Neural progenitor cell (in vitro differentiated cells): ENCODE measurements at regions not wholly inside any gene's neighbourhood (a gene's known extent, or its start where the extent isn't known, plus 50 kb on each side); places are given as distances from the start of the nearest gene placed in this dataset.

Experiments used
- DNase-seq: peaks from one replicate; pipeline ENCODE4 v3.0.0-alpha.2; 2016; ENCODE audit warnings: low spot score
- H2AFZ ChIP-seq: fragments of 200-600 bp; sonication (generic); replicated peaks from 2 replicates; pipeline ENCODE4 v1.6.1; 2016; ENCODE audit warnings: antibody characterized with exemption
- H3F3A ChIP-seq: fragments of 200-600 bp; sonication (generic); 2 replicates; pipeline ENCODE4 v1.6.1; 2016; ENCODE audit warnings: antibody characterized with exemption, low read depth
- H3K27ac ChIP-seq: fragments of 200-600 bp; sonication (generic); 2 replicates; pipeline ENCODE4 v1.5.1; 2016; ENCODE audit warnings: mild to moderate bottlenecking
- H3K27me3 ChIP-seq: fragments of 200-600 bp; sonication (generic); 2 replicates; pipeline ENCODE4 v1.6.1; 2016; ENCODE audit warnings: mild to moderate bottlenecking, moderate library complexity
- H3K36me3 ChIP-seq: fragments of 200-600 bp; sonication (generic); 2 replicates; pipeline ENCODE4 v1.5.1; 2016
- H3K4me1 ChIP-seq: fragments of 200-600 bp; sonication (generic); 2 replicates; pipeline ENCODE4 v1.6.1; 2016; ENCODE audit warnings: mixed run types
- H3K4me2 ChIP-seq: fragments of 200-600 bp; sonication (generic); 2 replicates; pipeline ENCODE4 v1.6.1; 2016
- H3K4me3 ChIP-seq: fragments of 200-600 bp; sonication (generic); 2 replicates; pipeline ENCODE4 v1.5.1; 2016
- H3K79me2 ChIP-seq: fragments of 200-600 bp; sonication (generic); 2 replicates; pipeline ENCODE4 v1.6.1; 2016; ENCODE audit warnings: low read depth
- H3K9ac ChIP-seq: fragments of 200-600 bp; sonication (generic); 2 replicates; pipeline ENCODE4 v1.6.1; 2016
- H3K9me3 ChIP-seq: fragments of 200-600 bp; sonication (generic); 2 replicates; pipeline ENCODE4 v1.5.1; 2016; ENCODE audit warnings: low read depth
- H4K20me1 ChIP-seq: fragments of 200-600 bp; sonication (generic); 2 replicates; pipeline ENCODE4 v1.6.1; 2016; ENCODE audit warnings: low read depth
- H3K27ac Mint-ChIP-seq: 3 replicates; pipeline ENCODE4 v1.8.0; 2021; ENCODE audit warnings: mixed read lengths
- H3K27me3 Mint-ChIP-seq: 2 replicates; pipeline ENCODE4 v1.8.0; 2022; ENCODE audit warnings: low read depth, mild to moderate bottlenecking, inconsistent platforms, moderate library complexity, mixed read lengths; ENCODE audit not compliant: insufficient read depth
- H3K36me3 Mint-ChIP-seq: 3 replicates; pipeline ENCODE4 v1.8.0; 2021; ENCODE audit warnings: mixed read lengths
- H3K4me1 Mint-ChIP-seq: 3 replicates; pipeline ENCODE4 v1.8.0; 2021; ENCODE audit warnings: mixed read lengths
- H3K4me3 Mint-ChIP-seq: 3 replicates; pipeline ENCODE4 v1.8.0; 2021; ENCODE audit warnings: mild to moderate bottlenecking, moderate library complexity, mixed read lengths
- H3K9me3 Mint-ChIP-seq: 3 replicates; pipeline ENCODE4 v1.8.0; 2020; ENCODE audit warnings: mixed read lengths
- CTCF ChIP-seq: fragments of 200-600 bp; sonication (generic); IDR thresholded peaks from 2 replicates; pipeline ENCODE4 v1.5.1; 2017; ENCODE audit warnings: antibody characterized with exemption, mild to moderate bottlenecking
- EZH2 ChIP-seq: fragments of 200-600 bp; sonication (generic); IDR thresholded peaks from 2 replicates; pipeline ENCODE4 v1.6.1; 2017; ENCODE audit warnings: antibody characterized with exemption, mild to moderate bottlenecking, moderate library complexity
- EZH2phosphoT487 ChIP-seq: fragments of 200-600 bp; sonication (generic); IDR thresholded peaks from 2 replicates; pipeline ENCODE4 v1.6.1; 2017; ENCODE audit warnings: antibody characterized with exemption

- H3K4me3 ChIP-seq, result no peak overlapping the region
- no peaks in the 10 kb centered on the region for H4K20me1 ChIP-seq
- no peak overlapping the region for H3K9ac ChIP-seq
- Mint-ChIP-seq H3K36me3 (no peaks in the 10 kb centered on the region), H3K27ac (no peak overlapping the region), H3K4me3 (no peak overlapping the region), H3K9me3 (no peaks in the 10 kb centered on the region), H3K27me3 (peaks cover 8% of the 10 kb centered on the region), H3K4me1 (peaks cover 12% of the 10 kb centered on the region)
- H2AFZ ChIP-seq, result no peak overlapping the region
- H3K9me3 ChIP-seq, result no peaks in the 10 kb centered on the region
- H3K36me3 ChIP-seq, result peaks cover 4% of the 10 kb centered on the region
- no peak for TF ChIP-seq EZH2phosphoT487
- no peak for TF ChIP-seq CTCF
- TF ChIP-seq EZH2, result no peak
- peaks cover 14% of the 10 kb centered on the region for H3K4me1 ChIP-seq
- no peak for DNase-seq
- no peaks in the 10 kb centered on the region for H3K79me2 ChIP-seq
- no peaks in the 10 kb centered on the region for H3K27me3 ChIP-seq
- H3F3A ChIP-seq, result no peaks in the 10 kb centered on the region
- no peak overlapping the region for H3K4me2 ChIP-seq
- H3K27ac ChIP-seq, result no peak overlapping the region
These were observed 150.7 kb upstream of the SEMA6D start for GRCh38 chr15:47566610-47567009.

- no peak overlapping the region for H2AFZ ChIP-seq
- H3K36me3 ChIP-seq, result no peaks in the 10 kb centered on the region
- H3F3A ChIP-seq, result no peaks in the 10 kb centered on the region
- no peak overlapping the region for H3K27ac Mint-ChIP-seq
- no peak overlapping the region for H3K9ac ChIP-seq
- H3K4me3 Mint-ChIP-seq, result no peak overlapping the region
- H3K4me1 ChIP-seq, result peaks cover 14% of the 10 kb centered on the region
- no peaks in the 10 kb centered on the region for H4K20me1 ChIP-seq
- H3K36me3 Mint-ChIP-seq, result no peaks in the 10 kb centered on the region
- no peak overlapping the region for H3K27ac ChIP-seq
- no peak for TF ChIP-seq EZH2
- TF ChIP-seq CTCF, result no peak
- no peak for DNase-seq
- H3K4me1 Mint-ChIP-seq, result peaks cover 12% of the 10 kb centered on the region
- H3K9me3 ChIP-seq, result no peaks in the 10 kb centered on the region
- no peaks in the 10 kb centered on the region for H3K79me2 ChIP-seq
- peaks cover 8% of the 10 kb centered on the region for H3K27me3 Mint-ChIP-seq
- no peaks in the 10 kb centered on the region for H3K27me3 ChIP-seq
- H3K9me3 Mint-ChIP-seq, result no peaks in the 10 kb centered on the region
- H3K4me3 ChIP-seq, result no peak overlapping the region
- H3K4me2 ChIP-seq, result no peak overlapping the region
These were observed 149.3 kb upstream of the SEMA6D start for GRCh38 chr15:47568030-47568429.

- Histone ChIP-seq H3K27me3 (no peaks in the 10 kb centered on the region), H3K4me1 (peaks cover 14% of the 10 kb centered on the region), H3K79me2 (no peaks in the 10 kb centered on the region), H3K9ac (no peak overlapping the region), H4K20me1 (no peaks in the 10 kb centered on the region), H3K36me3 (no peaks in the 10 kb centered on the region), H2AFZ (no peak overlapping the region), H3K4me2 (no peak overlapping the region), H3F3A (no peaks in the 10 kb centered on the region), H3K4me3 (no peak overlapping the region), H3K27ac (no peak overlapping the region), H3K9me3 (no peaks in the 10 kb centered on the region)
- H3K27ac Mint-ChIP-seq, result no peak overlapping the region
- TF ChIP-seq CTCF, result no peak
- TF ChIP-seq EZH2, result no peak
- no peak for TF ChIP-seq EZH2phosphoT487
- DNase-seq, result no peak
- H3K4me3 Mint-ChIP-seq, result no peak overlapping the region
- no peaks in the 10 kb centered on the region for H3K36me3 Mint-ChIP-seq
- H3K4me1 Mint-ChIP-seq, result peaks cover 12% of the 10 kb centered on the region
- peaks cover 8% of the 10 kb centered on the region for H3K27me3 Mint-ChIP-seq
- H3K9me3 Mint-ChIP-seq, result no peaks in the 10 kb centered on the region
These were observed 147.3 kb upstream of the SEMA6D start for GRCh38 chr15:47570044-47570443.

- no peaks in the 10 kb centered on the region for H3K36me3 Mint-ChIP-seq
- H3K27me3 Mint-ChIP-seq, result peaks cover 8% of the 10 kb centered on the region
- H3K27ac ChIP-seq, result no peak overlapping the region
These were observed 146.9 kb upstream of the SEMA6D start for GRCh38 chr15:47570451-47570850.

More at GRCh38 chr15:47570451-47570850, 146.9 kb upstream of the SEMA6D start:
- Histone ChIP-seq H2AFZ (no peak overlapping the region), H3F3A (no peaks in the 10 kb centered on the region), H3K36me3 (no peaks in the 10 kb centered on the region), H3K4me1 (peaks cover 14% of the 10 kb centered on the region), H3K4me3 (no peak overlapping the region), H3K9me3 (no peaks in the 10 kb centered on the region), H3K79me2 (no peaks in the 10 kb centered on the region), H4K20me1 (no peaks in the 10 kb centered on the region), H3K4me2 (peak overlapping the region; percentile 1), H3K27me3 (no peaks in the 10 kb centered on the region), H3K9ac (no peak overlapping the region)
- Mint-ChIP-seq H3K4me1 (peaks cover 12% of the 10 kb centered on the region), H3K9me3 (no peaks in the 10 kb centered on the region), H3K4me3 (no peak overlapping the region), H3K27ac (no peak overlapping the region)
- DNase-seq, result peak; percentile 70
- no peak for TF ChIP-seq CTCF
- no peak for TF ChIP-seq EZH2phosphoT487
- no peak for TF ChIP-seq EZH2
